ENCODE measurements at regions not wholly inside any gene's neighbourhood (a gene's known extent, or its start where the extent isn't known, plus 50 kb on each side); places are given as distances from the start of the nearest gene placed in this dataset.

GRCh38 chr15:57767481-57767880, 61.0 kb downstream of the POLR2M start:
- no peak overlapping the region for H3K27ac ChIP-seq (replicated peaks)
- DNase-seq (ENCODE audit: low read depth in 1 of 2, low spot score in 1 of 2) = no peak
- TF ChIP-seq SPI1 (IDR thresholded peaks at IDR 0.05; ENCODE audit: borderline replicate concordance, low read depth) (no peak), REST (IDR thresholded peaks at IDR 0.05; ENCODE audit: insufficient replicate concordance, low read depth) (no peak), POLR2AphosphoS5 (IDR thresholded peaks at IDR 0.05; ENCODE audit: low read depth) (no peak), GABPA (IDR thresholded peaks at IDR 0.05; ENCODE audit: low read depth) (no peak)
- TF ChIP-seq, protein P1, sequence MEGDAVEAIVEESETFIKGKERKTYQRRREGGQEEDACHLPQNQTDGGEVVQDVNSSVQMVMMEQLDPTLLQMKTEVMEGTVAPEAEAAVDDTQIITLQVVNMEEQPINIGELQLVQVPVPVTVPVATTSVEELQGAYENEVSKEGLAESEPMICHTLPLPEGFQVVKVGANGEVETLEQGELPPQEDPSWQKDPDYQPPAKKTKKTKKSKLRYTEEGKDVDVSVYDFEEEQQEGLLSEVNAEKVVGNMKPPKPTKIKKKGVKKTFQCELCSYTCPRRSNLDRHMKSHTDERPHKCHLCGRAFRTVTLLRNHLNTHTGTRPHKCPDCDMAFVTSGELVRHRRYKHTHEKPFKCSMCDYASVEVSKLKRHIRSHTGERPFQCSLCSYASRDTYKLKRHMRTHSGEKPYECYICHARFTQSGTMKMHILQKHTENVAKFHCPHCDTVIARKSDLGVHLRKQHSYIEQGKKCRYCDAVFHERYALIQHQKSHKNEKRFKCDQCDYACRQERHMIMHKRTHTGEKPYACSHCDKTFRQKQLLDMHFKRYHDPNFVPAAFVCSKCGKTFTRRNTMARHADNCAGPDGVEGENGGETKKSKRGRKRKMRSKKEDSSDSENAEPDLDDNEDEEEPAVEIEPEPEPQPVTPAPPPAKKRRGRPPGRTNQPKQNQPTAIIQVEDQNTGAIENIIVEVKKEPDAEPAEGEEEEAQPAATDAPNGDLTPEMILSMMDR (IDR thresholded peaks at IDR 0.05; ENCODE audit: insufficient read depth, low read length) = no peak
- no peak overlapping the region for H3K4me3 ChIP-seq (replicated peaks; ENCODE audit: insufficient read depth, low read length)
- no peaks in the 10 kb centered on the region for H3K27me3 ChIP-seq (ENCODE audit: insufficient read depth, poor library complexity, severe bottlenecking)

DNA sequence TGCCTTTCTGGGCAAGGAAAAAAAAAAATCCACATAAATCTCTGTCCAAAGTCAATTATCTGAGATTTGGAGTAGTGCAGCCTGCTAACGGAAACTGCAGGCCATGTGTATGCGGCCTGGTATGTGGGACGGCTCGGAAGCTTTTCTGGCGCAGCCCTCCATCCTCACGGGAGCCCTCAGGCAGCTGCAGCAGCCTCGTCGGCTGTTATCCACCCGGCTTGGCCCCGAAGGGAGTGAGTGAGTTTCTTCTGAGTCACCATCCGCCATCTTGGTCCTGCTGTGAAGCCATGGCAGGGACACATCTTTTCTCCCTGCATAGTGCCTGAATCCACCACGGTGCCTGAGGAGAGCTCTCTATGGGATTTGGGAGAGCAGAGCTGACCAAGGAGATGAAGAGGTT, 62.8 kb downstream of the POLR2M start:
- no peak for TF ChIP-seq GABPA (IDR thresholded peaks at IDR 0.05; ENCODE audit: low read depth)
- TF ChIP-seq, protein P1 (IDR thresholded peaks at IDR 0.05; ENCODE audit: insufficient read depth, low read length) = no peak
- TF ChIP-seq POLR2AphosphoS5 (IDR thresholded peaks at IDR 0.05; ENCODE audit: low read depth) = no peak
- TF ChIP-seq SPI1 (IDR thresholded peaks at IDR 0.05; ENCODE audit: borderline replicate concordance, low read depth) = no peak
- no peak for TF ChIP-seq REST (IDR thresholded peaks at IDR 0.05; ENCODE audit: insufficient replicate concordance, low read depth)
- Histone ChIP-seq H3K27ac (replicated peaks) (no peak overlapping the region), H3K4me3 (replicated peaks; ENCODE audit: insufficient read depth, low read length) (no peak overlapping the region), H3K27me3 (ENCODE audit: insufficient read depth, poor library complexity, severe bottlenecking) (no peaks in the 10 kb centered on the region)
- no peak for DNase-seq (ENCODE audit: low read depth in 1 of 2, low spot score in 1 of 2)

DNA sequence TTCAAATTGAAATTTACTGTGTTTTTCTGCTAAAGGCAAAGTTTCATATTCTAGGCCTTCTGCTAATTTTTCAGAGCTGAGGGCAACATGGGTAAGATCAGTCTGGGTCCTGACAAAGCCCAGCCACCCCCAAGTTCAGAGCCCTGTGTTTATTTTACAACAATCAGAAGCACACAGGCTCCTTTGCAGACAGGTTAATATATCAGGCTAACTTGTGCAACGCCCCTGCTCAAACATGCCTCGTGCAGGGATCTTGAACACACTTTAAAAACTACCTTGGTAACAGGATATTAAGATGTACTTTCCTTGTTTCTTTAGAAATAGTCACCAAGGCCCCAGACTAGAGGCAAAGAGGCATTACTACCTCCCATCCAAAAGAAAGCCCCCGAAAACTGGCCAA, 64.0 kb downstream of the POLR2M start:
- no peak overlapping the region for H3K4me3 ChIP-seq (replicated peaks; ENCODE audit: insufficient read depth, low read length)
- no peak for TF ChIP-seq POLR2AphosphoS5 (IDR thresholded peaks at IDR 0.05; ENCODE audit: low read depth)
- TF ChIP-seq GABPA (IDR thresholded peaks at IDR 0.05; ENCODE audit: low read depth) = no peak
- no peak for TF ChIP-seq SPI1 (IDR thresholded peaks at IDR 0.05; ENCODE audit: borderline replicate concordance, low read depth)
- TF ChIP-seq, protein P1 (IDR thresholded peaks at IDR 0.05; ENCODE audit: insufficient read depth, low read length) = no peak
- TF ChIP-seq REST (IDR thresholded peaks at IDR 0.05; ENCODE audit: insufficient replicate concordance, low read depth) = no peak
- DNase-seq (ENCODE audit: low read depth in 1 of 2, low spot score in 1 of 2) = no peak
- no peak overlapping the region for H3K27ac ChIP-seq (replicated peaks)
- no peaks in the 10 kb centered on the region for H3K27me3 ChIP-seq (ENCODE audit: insufficient read depth, poor library complexity, severe bottlenecking)
